NOMO-1 treated with DMSO at 0.1 percent for 48 hours (cell line): ENCODE measurements at regions not wholly inside any gene's neighbourhood (a gene's known extent, or its start where the extent isn't known, plus 50 kb on each side); places are given as distances from the start of the nearest gene placed in this dataset.

Experiments used
- DNase-seq: peaks from one replicate; lab custom pipeline; 2025; ENCODE audit not compliant: unreplicated experiment; lab: John Stamatoyannopoulos, UW

GRCh38 chr11:106327637-106328036, 250.2 kb downstream of the AASDHPPT start:
- DNase-seq = no peak

- DNase-seq = no peak
Measured at GRCh38 chr11:106329273-106330018, 252.0 kb downstream of the AASDHPPT start.

- no peak for DNase-seq
Measured at GRCh38 chr11:106331176-106331575, 253.7 kb downstream of the AASDHPPT start.

GRCh38 chr11:106333678-106334077, 256.2 kb downstream of the AASDHPPT start:
- DNase-seq = no peak

GRCh38 chr11:106344394-106344793, 266.9 kb downstream of the AASDHPPT start:
- no peak for DNase-seq

GRCh38 chr11:106344966-106345365, 267.5 kb downstream of the AASDHPPT start:
- no peak for DNase-seq

- no peak for DNase-seq
Measured at GRCh38 chr11:106353031-106353430, 275.6 kb downstream of the AASDHPPT start.

- no peak for DNase-seq
Measured at GRCh38 chr11:106369224-106369623, 291.8 kb downstream of the AASDHPPT start.

GRCh38 chr11:106378513-106379179, 301.2 kb downstream of the AASDHPPT start:
- no peak for DNase-seq

- DNase-seq = no peak
Measured at GRCh38 chr11:106379265-106379664, 301.8 kb downstream of the AASDHPPT start.

GRCh38 chr11:106379712-106380111, 302.2 kb downstream of the AASDHPPT start:
- DNase-seq = no peak

- no peak for DNase-seq
Measured at GRCh38 chr11:106381895-106382294, 304.4 kb downstream of the AASDHPPT start.

GRCh38 chr11:106384429-106384828, 307.0 kb downstream of the AASDHPPT start:
- no peak for DNase-seq

GRCh38 chr11:106386519-106386918, 309.1 kb downstream of the AASDHPPT start:
- DNase-seq = no peak

- no peak for DNase-seq
Measured at GRCh38 chr11:106389101-106389500, 311.6 kb downstream of the AASDHPPT start.

- no peak for DNase-seq
Measured at GRCh38 chr11:106390078-106390477, 312.6 kb downstream of the AASDHPPT start.

- DNase-seq = no peak
Measured at GRCh38 chr11:106391771-106392420, 314.4 kb downstream of the AASDHPPT start.

GRCh38 chr11:106395716-106396349, 318.4 kb downstream of the AASDHPPT start:
- DNase-seq = no peak

- DNase-seq = no peak
Measured at GRCh38 chr11:106397787-106398501, 320.5 kb downstream of the AASDHPPT start.

- DNase-seq = no peak
Measured at GRCh38 chr11:106398502-106399075, 321.1 kb downstream of the AASDHPPT start.

GRCh38 chr11:106399076-106399511, 321.6 kb downstream of the AASDHPPT start:
- no peak for DNase-seq
